Thyroid gland (tissue), 4 donors: ENCODE measurements at regions not wholly inside any gene's neighbourhood (a gene's known extent, or its start where the extent isn't known, plus 50 kb on each side); places are given as distances from the start of the nearest gene placed in this dataset.

Source experiments
- CTCF ChIP-seq, 6 experiments: fragments of 200-600 bp in 3 of 6; fragments of 450-650 bp in 3 of 6; sonication (generic) in 3 of 6; IDR thresholded peaks; one replicate each; pipeline ENCODE4 v1.5.1; 2016 to 2019; ENCODE audit warnings: antibody characterized with exemption in 6 of 6, mild to moderate bottlenecking in 2 of 6, inconsistent platforms in 1 of 6, moderate library complexity in 1 of 6
- POLR2A ChIP-seq, 2 donors: fragments of 450-650 bp; IDR thresholded peaks; one replicate each; pipeline ENCODE4 v1.6.1; 2017; ENCODE audit warnings: antibody characterized with exemption in 2 of 2, mild to moderate bottlenecking in 2 of 2, moderate library complexity in 1 of 2

GRCh38 chr2:21773168-21773567 is 649.4 kb downstream of the TDRD15 start:
- no peak for TF ChIP-seq CTCF (IDR thresholded peaks at IDR 0.05)
- no peak for TF ChIP-seq POLR2A (IDR thresholded peaks at IDR 0.05)
